HG03066 (cell line): ENCODE measurements at regions not wholly inside any gene's neighbourhood (a gene's known extent, or its start where the extent isn't known, plus 50 kb on each side); places are given as distances from the start of the nearest gene placed in this dataset.
A peak's percentile ranks its signal among the peaks of the same experiment; 100 is the strongest.

Experiments used
- ATAC-seq: cut with Tn5 transposase; IDR thresholded peaks from one replicate; pipeline ENCODE4 v1.9.1; 2021; ENCODE audit warnings: low read depth; ENCODE audit not compliant: unreplicated experiment

- ATAC-seq, result no peak
These were observed 197.0 kb downstream of the DAD1 start for GRCh38 chr14:22391908-22392565.

GRCh38 chr14:22390824-22391461 lies 198.1 kb downstream of the DAD1 start:
- ATAC-seq, result peak; percentile 47

GRCh38 chr14:22390195-22390594 lies 198.8 kb downstream of the DAD1 start:
- no peak for ATAC-seq

- ATAC-seq, result no peak
These were observed 200.1 kb downstream of the DAD1 start for GRCh38 chr14:22388669-22389595.

- no peak for ATAC-seq
These were observed 201.2 kb downstream of the DAD1 start for GRCh38 chr14:22387776-22388241.

GRCh38 chr14:22386924-22387775 lies 201.9 kb downstream of the DAD1 start:
- no peak for ATAC-seq

GRCh38 chr14:22384974-22385526 lies 204.0 kb downstream of the DAD1 start:
- ATAC-seq, result no peak

GRCh38 chr14:22384167-22384549 lies 204.9 kb downstream of the DAD1 start:
- no peak for ATAC-seq

- peak; percentile 42 for ATAC-seq
These were observed 205.4 kb downstream of the DAD1 start for GRCh38 chr14:22383515-22384166.

GRCh38 chr14:22382955-22383354 lies 206.1 kb downstream of the DAD1 start:
- no peak for ATAC-seq

GRCh38 chr14:22382395-22382794 lies 206.6 kb downstream of the DAD1 start:
- no peak for ATAC-seq

GRCh38 chr14:22381766-22382165 lies 207.3 kb downstream of the DAD1 start:
- no peak for ATAC-seq

- no peak for ATAC-seq
These were observed 207.6 kb downstream of the DAD1 start for GRCh38 chr14:22381408-22381760.

- no peak for ATAC-seq
These were observed 208.2 kb downstream of the DAD1 start for GRCh38 chr14:22380571-22381407.

GRCh38 chr14:22379727-22380126 lies 209.3 kb downstream of the DAD1 start:
- ATAC-seq, result no peak

GRCh38 chr14:22378181-22378580 lies 210.8 kb downstream of the DAD1 start:
- no peak for ATAC-seq

GRCh38 chr14:22375321-22375930 lies 213.6 kb downstream of the DAD1 start:
- ATAC-seq, result no peak

GRCh38 chr14:22370084-22370847 lies 218.8 kb downstream of the DAD1 start:
- ATAC-seq, result no peak
